GM23338 (cell line): ENCODE measurements at regions not wholly inside any gene's neighbourhood (a gene's known extent, or its start where the extent isn't known, plus 50 kb on each side); places are given as distances from the start of the nearest gene placed in this dataset.

Experiments used
- CREB1 ChIP-seq: fragments of 250-450 bp; sonication (Bioruptor Pico); IDR thresholded peaks from 2 replicates; pipeline ENCODE4 v1.5.0; 2020; ENCODE audit warnings: low read depth, mild to moderate bottlenecking, moderate library complexity
- EZH2 ChIP-seq: fragments of 200-600 bp; sonication (generic); IDR thresholded peaks from one replicate; pipeline ENCODE4 v1.8.0; 2017; ENCODE audit warnings: antibody characterized with exemption, mild to moderate bottlenecking, low read depth; ENCODE audit not compliant: unreplicated experiment
- EZH2phosphoT487 ChIP-seq: fragments of 200-600 bp; sonication (generic); IDR thresholded peaks from one replicate; pipeline ENCODE4 v1.8.1; 2018; ENCODE audit warnings: antibody characterized with exemption; ENCODE audit not compliant: unreplicated experiment
- NANOG ChIP-seq: IDR thresholded peaks from 2 replicates; pipeline ENCODE4 v1.6.1; 2016; ENCODE audit warnings: antibody characterized with exemption, borderline replicate concordance
- POLR2AphosphoS5 ChIP-seq: IDR thresholded peaks from 2 replicates; pipeline ENCODE4 v1.6.1; 2016; ENCODE audit warnings: antibody characterized with exemption, low read depth
- TF ChIP-seq, protein P1 (sequence below), 2 experiments: fragments of 200-600 bp in 1 of 2; sonication (generic) in 1 of 2; conservative IDR thresholded peaks; 2 replicates each; pipeline versions ENCODE4 v1.5.1 to v1.6.1; 2016 to 2017; ENCODE audit warnings: antibody characterized with exemption in 2 of 2, low read depth in 2 of 2, mild to moderate bottlenecking in 2 of 2, moderate library complexity in 1 of 2
- TF ChIP-seq, protein P2 (sequence below): IDR thresholded peaks from one replicate; pipeline ENCODE4 v1.6.1; 2018; ENCODE audit warnings: antibody characterized with exemption; ENCODE audit not compliant: unreplicated experiment
- TF ChIP-seq, protein P3 (sequence below): IDR thresholded peaks from 2 replicates; pipeline ENCODE4 v1.6.1; 2016; ENCODE audit warnings: antibody characterized with exemption

DNA sequence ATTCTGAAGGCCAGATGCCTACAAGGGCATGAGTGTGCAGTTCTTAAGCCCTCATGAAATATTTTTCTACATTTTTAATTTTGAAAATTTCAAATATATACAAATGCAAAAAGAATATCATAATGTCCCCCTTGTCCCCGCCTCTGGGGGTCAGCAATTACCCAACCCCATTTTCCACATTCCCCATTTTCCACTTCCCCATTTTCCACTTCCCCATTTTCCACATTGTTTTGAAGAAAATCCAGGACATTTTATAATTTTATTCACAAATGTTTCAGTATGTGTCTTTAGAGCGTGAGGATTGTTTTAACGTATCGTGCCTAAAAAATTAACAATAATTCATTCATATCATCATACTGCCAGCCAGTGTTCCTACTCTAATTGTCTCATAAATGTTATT, 403.6 kb upstream of the RAB6C start:
- TF ChIP-seq EZH2 (no peak), CREB1 (CRISPR knock-in tag) (no peak), NANOG (no peak), EZH2phosphoT487 (no peak), POLR2AphosphoS5 (no peak)
- TF ChIP-seq, protein P1, sequence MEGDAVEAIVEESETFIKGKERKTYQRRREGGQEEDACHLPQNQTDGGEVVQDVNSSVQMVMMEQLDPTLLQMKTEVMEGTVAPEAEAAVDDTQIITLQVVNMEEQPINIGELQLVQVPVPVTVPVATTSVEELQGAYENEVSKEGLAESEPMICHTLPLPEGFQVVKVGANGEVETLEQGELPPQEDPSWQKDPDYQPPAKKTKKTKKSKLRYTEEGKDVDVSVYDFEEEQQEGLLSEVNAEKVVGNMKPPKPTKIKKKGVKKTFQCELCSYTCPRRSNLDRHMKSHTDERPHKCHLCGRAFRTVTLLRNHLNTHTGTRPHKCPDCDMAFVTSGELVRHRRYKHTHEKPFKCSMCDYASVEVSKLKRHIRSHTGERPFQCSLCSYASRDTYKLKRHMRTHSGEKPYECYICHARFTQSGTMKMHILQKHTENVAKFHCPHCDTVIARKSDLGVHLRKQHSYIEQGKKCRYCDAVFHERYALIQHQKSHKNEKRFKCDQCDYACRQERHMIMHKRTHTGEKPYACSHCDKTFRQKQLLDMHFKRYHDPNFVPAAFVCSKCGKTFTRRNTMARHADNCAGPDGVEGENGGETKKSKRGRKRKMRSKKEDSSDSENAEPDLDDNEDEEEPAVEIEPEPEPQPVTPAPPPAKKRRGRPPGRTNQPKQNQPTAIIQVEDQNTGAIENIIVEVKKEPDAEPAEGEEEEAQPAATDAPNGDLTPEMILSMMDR (conservative IDR thresholded peaks at IDR 0.05; ENCODE audit: low read depth in 2 of 2) = no peak
- TF ChIP-seq, protein P2, sequence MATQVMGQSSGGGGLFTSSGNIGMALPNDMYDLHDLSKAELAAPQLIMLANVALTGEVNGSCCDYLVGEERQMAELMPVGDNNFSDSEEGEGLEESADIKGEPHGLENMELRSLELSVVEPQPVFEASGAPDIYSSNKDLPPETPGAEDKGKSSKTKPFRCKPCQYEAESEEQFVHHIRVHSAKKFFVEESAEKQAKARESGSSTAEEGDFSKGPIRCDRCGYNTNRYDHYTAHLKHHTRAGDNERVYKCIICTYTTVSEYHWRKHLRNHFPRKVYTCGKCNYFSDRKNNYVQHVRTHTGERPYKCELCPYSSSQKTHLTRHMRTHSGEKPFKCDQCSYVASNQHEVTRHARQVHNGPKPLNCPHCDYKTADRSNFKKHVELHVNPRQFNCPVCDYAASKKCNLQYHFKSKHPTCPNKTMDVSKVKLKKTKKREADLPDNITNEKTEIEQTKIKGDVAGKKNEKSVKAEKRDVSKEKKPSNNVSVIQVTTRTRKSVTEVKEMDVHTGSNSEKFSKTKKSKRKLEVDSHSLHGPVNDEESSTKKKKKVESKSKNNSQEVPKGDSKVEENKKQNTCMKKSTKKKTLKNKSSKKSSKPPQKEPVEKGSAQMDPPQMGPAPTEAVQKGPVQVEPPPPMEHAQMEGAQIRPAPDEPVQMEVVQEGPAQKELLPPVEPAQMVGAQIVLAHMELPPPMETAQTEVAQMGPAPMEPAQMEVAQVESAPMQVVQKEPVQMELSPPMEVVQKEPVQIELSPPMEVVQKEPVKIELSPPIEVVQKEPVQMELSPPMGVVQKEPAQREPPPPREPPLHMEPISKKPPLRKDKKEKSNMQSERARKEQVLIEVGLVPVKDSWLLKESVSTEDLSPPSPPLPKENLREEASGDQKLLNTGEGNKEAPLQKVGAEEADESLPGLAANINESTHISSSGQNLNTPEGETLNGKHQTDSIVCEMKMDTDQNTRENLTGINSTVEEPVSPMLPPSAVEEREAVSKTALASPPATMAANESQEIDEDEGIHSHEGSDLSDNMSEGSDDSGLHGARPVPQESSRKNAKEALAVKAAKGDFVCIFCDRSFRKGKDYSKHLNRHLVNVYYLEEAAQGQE = no peak
- TF ChIP-seq, protein P3, sequence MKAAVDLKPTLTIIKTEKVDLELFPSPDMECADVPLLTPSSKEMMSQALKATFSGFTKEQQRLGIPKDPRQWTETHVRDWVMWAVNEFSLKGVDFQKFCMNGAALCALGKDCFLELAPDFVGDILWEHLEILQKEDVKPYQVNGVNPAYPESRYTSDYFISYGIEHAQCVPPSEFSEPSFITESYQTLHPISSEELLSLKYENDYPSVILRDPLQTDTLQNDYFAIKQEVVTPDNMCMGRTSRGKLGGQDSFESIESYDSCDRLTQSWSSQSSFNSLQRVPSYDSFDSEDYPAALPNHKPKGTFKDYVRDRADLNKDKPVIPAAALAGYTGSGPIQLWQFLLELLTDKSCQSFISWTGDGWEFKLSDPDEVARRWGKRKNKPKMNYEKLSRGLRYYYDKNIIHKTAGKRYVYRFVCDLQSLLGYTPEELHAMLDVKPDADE = no peak
